Activated T-helper 17 cell treated with anti-CD3 and anti-CD28 coated beads, Interleukin-2, amount 50 U/mL, for 72 hours (primary cell): ENCODE measurements at regions not wholly inside any gene's neighbourhood (a gene's known extent, or its start where the extent isn't known, plus 50 kb on each side); places are given as distances from the start of the nearest gene placed in this dataset.

Experiments used
- ATAC-seq: fragments of 150-1000 bp; cut with Tn5 transposase; replicated peaks from 2 replicates; pipeline ENCODE4 v1.10.0; 2021; ENCODE audit warnings: mild to moderate bottlenecking, moderate library complexity
- H3K27ac Mint-ChIP-seq: one replicate; pipeline ENCODE4 v1.8.0; 2022; ENCODE audit warnings: mixed read lengths
- H3K27me3 Mint-ChIP-seq: one replicate; pipeline ENCODE4 v1.8.0; 2022; ENCODE audit warnings: mixed read lengths
- H3K36me3 Mint-ChIP-seq: one replicate; pipeline ENCODE4 v1.8.0; 2022; ENCODE audit warnings: low read depth, mild to moderate bottlenecking, mixed read lengths
- H3K4me1 Mint-ChIP-seq: one replicate; pipeline ENCODE4 v1.8.0; 2022; ENCODE audit warnings: mixed read lengths
- H3K4me3 Mint-ChIP-seq: one replicate; pipeline ENCODE4 v1.8.0; 2022; ENCODE audit warnings: mild to moderate bottlenecking, mixed read lengths
- H3K9me3 Mint-ChIP-seq: one replicate; pipeline ENCODE4 v1.8.0; 2022; ENCODE audit warnings: mixed read lengths

DNA sequence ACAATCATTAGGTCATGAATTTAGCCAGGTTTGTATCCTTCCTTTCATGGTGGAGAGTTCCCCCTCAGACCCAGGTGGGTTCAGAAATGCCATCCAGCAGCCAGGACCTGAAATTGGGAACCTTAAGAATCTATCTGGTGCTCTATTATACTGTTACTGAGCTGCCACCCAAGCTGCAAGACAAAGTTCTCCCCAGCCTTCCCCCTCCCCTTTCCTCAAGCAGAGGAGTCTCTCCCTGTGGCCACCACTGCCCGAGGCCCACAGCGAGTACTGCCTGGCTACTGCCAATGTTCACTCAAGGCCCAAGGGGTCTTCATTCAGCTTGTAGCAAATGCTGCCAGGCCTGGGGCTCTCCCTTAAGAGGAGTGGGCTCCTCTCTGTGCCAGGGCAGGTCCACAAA lies 133.8 kb downstream of the TMEM38B start:
- Mint-ChIP-seq H3K27me3 (no peaks in the 10 kb centered on the region), H3K4me1 (no peaks in the 10 kb centered on the region), H3K9me3 (no peaks in the 10 kb centered on the region), H3K4me3 (no peak overlapping the region), H3K27ac (no peak overlapping the region), H3K36me3 (no peaks in the 10 kb centered on the region)
- no peak for ATAC-seq

DNA sequence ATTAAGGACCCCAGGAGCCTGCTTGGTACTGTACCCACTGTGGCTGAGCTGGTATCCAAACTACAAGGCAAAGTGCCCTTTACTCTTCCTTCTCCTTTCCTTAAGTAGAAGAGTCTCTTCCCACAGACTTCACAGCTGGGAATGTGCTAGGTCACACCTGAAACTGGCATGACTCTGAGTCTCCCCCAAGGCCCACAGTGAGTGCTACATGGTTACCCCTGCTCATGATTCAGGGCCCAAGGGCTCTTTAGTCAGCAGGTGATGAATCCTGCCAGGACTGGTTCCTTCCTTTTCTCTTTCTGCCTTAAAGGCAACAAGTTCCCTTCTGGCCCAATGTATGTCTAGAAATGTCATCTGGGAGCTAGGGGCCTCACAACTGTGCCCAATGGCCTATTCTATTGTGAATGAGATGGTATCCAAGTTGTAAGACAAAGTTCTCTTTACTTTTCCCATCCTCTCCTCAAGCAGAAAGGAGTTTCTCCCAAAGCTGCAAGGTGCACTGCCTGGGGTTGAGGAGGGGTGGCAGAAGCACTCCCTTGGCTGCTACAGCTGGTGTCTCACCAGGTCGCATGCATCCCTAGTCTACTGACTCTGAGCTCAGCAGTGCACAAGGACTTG lies 134.4 kb downstream of the TMEM38B start:
- H3K27ac Mint-ChIP-seq, result no peak overlapping the region
- no peaks in the 10 kb centered on the region for H3K36me3 Mint-ChIP-seq
- no peak for ATAC-seq

DNA sequence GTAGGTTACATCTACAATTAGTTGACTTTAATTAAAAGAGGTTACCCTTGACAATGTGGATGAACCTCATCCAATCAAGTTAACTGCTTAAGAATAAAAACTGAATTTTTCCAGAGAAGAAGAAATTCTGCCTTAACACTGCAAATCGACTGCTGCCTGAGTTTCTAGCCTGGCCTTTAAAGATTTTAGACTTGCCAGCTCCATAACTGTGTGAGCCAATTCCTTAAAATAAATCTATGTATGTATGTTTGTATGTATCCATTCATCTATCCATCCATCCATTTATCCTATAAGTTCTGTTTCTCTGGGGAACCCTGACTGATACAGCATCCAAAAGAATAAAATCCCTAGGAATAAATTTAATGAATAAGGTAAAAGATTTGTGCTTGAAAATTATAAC lies 136.1 kb downstream of the TMEM38B start:
- Mint-ChIP-seq H3K9me3 (no peaks in the 10 kb centered on the region), H3K4me1 (no peaks in the 10 kb centered on the region), H3K27ac (no peak overlapping the region), H3K4me3 (no peak overlapping the region), H3K36me3 (no peaks in the 10 kb centered on the region), H3K27me3 (peaks cover 3% of the 10 kb centered on the region)
- no peak for ATAC-seq

More for the DNA sequence above, 134.4 kb downstream of the TMEM38B start:
- Mint-ChIP-seq H3K27me3 (no peaks in the 10 kb centered on the region), H3K4me1 (no peaks in the 10 kb centered on the region), H3K9me3 (no peaks in the 10 kb centered on the region), H3K4me3 (no peak overlapping the region)

DNA sequence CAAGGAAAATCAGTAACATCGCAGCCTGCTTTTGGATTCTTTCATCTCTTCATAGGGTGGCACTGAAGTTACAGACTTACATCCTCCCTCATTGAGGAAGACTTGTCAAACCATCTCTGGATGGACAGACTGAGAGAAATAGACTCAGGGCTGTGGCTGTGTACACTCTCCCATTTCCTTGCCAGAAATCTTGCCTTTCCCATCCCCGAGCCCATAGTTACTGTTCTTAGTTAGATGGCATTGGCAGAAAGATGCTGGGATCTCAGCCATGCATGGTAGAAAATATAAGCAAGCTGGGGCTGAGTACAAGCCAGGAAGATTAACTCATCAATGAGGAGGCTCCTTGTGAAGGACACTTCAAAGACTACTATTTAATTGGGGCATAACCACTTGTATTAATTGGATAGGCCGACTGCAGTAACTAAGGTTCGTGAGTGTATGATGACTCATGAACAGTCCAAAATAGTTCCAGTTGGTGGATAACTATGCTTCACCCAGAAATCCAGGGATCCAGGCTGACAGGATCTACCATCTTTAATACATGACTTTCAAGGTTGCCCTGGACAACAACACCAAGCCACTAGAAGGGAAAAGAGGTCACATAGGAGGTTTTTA lies 137.9 kb downstream of the TMEM38B start:
- Mint-ChIP-seq H3K27me3 (peaks cover 3% of the 10 kb centered on the region), H3K36me3 (no peaks in the 10 kb centered on the region), H3K4me1 (no peaks in the 10 kb centered on the region), H3K27ac (no peak overlapping the region), H3K4me3 (no peak overlapping the region), H3K9me3 (no peaks in the 10 kb centered on the region)
- no peak for ATAC-seq

DNA sequence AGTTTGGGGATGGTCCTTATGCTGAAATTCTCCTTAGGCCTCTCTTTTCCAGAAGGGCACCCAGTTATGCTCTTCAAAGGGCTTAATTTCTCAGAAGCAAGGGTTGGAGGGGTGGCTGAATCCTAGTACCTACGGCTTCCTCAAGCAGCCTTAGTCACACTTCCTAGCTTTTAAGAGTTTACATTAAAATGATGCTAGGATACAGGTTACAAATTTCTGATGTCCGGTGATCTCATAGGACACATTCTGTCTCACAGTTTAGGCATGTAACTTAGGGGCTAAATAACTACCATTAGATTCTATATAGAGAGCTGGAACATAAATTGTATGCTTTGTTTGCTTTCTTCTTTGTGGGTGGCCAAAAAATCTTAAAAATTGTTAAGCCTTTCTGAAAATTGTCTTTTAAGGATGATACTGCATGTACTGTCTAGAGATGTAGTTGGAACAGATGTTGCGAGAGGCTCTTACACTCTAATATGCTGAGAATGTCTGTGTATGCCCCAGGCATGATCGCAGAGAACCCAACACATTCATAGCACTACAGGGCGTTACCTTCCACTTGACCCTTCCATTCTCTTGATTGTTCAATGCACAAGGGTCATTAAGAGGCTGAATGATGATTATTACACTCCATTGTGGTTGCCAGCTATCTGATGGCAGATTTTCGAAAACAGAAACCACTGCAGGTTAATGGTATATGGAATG lies 139.1 kb downstream of the TMEM38B start:
- no peak overlapping the region for H3K27ac Mint-ChIP-seq
- peaks cover 3% of the 10 kb centered on the region for H3K27me3 Mint-ChIP-seq
- H3K4me3 Mint-ChIP-seq, result no peak overlapping the region
- no peaks in the 10 kb centered on the region for H3K9me3 Mint-ChIP-seq
- no peaks in the 10 kb centered on the region for H3K36me3 Mint-ChIP-seq
- no peaks in the 10 kb centered on the region for H3K4me1 Mint-ChIP-seq
- no peak for ATAC-seq

DNA sequence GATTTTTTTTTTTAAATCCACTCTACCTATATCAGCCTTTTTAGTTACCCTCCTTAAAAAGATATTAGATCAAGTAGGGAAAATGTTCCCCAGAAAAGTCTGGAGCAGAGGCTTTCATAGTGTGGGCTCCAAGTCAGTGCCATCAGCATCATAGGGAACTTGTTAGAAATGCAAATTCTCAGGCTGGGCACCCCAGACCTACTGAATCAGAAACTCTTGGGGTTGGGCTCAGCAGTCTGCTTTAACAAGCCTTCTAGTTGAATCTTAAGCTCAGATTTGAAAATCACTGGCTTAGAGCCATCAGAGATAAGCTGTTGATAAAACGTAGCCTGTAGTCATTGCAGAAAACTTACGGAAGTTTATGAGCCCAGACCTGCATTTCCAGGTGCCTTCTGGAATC lies 140.1 kb downstream of the TMEM38B start:
- peaks cover 3% of the 10 kb centered on the region for H3K27me3 Mint-ChIP-seq

DNA sequence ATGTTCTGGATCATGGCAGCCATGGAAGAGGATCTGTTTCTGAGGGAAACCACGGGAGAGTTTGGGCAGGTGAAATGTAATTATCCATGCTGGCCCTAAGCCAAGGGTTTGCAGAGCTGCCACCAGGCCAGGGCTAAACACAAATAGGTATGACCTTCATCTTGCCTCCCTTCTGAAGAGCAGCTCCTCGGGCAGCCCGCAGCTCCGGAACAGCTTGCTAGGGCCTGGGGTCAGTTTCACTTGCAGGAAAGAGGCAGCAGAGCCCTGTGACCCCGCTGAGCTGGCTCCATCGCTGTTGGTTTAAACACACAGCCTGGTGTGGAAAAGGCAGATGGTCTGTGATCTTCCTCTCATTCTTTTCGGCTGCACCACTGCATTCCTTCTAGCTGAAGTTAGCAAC lies 141.4 kb downstream of the TMEM38B start:
- Mint-ChIP-seq H3K4me1 (no peaks in the 10 kb centered on the region), H3K27ac (no peak overlapping the region), H3K27me3 (peaks cover 3% of the 10 kb centered on the region), H3K4me3 (no peak overlapping the region), H3K9me3 (no peaks in the 10 kb centered on the region), H3K36me3 (no peaks in the 10 kb centered on the region)
- ATAC-seq, result no peak

More for the DNA sequence above, 140.1 kb downstream of the TMEM38B start:
- Mint-ChIP-seq H3K4me1 (no peaks in the 10 kb centered on the region), H3K27ac (no peak overlapping the region), H3K9me3 (no peaks in the 10 kb centered on the region), H3K4me3 (no peak overlapping the region), H3K36me3 (no peaks in the 10 kb centered on the region)
- ATAC-seq, result no peak

DNA sequence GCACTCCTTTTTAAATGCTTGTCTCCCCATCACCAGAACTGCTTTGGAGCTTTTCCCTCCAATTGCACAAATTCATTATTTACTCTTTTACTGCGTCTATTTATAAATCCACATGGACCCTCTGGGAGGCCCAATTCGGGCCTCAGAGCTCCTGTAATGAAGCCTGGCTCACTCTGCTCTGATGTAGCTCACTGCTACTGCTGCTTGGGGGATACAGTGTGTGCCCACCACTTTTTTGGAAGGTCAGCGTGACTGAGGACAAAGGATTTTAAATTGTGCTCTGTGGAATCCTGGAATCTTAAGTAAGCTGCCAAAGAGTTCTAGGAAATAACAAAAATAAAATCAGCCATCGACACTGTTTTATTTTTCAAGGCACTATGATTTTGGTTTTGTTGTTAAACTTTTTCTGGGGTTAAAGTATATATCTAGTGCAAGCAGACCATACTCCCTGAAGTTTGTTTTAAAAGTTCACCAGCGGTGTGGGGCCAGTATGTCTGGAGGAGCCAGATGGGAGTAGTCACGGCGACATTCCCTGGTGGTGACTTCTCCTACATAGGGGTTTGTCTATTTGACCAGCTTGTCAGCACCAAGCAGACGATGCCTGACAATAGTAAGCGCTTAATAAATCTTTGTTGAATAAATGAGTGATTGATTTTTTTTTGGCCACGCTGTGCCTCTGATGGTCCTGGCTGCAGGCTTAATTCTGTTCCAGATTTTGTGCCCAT lies 142.8 kb downstream of the TMEM38B start:
- H3K27ac Mint-ChIP-seq, result no peak overlapping the region
- H3K9me3 Mint-ChIP-seq, result no peaks in the 10 kb centered on the region
- no peaks in the 10 kb centered on the region for H3K4me1 Mint-ChIP-seq
- no peak for ATAC-seq
- H3K36me3 Mint-ChIP-seq, result no peaks in the 10 kb centered on the region
- H3K4me3 Mint-ChIP-seq, result no peak overlapping the region
- H3K27me3 Mint-ChIP-seq, result peaks cover 3% of the 10 kb centered on the region

DNA sequence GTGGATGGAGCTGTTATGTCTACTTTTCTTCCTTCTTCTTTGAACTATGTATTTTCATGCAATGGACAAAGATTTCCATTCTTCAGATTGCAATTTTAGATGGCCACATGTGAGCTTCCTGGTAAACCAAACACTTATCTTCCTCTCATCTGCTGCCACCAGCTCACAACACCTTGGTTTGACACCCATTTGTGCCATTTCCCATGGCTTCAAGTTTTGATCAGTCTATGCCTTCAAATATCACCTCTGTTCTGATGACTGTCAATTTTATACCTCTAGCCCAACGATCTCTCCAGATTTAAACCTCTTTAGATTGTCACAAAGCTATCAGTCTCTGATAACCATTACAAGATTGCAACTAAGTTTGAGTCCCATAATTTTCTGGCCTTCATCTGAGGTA lies 147.2 kb downstream of the TMEM38B start:
- Mint-ChIP-seq H3K27ac (no peak overlapping the region), H3K36me3 (no peaks in the 10 kb centered on the region), H3K27me3 (no peaks in the 10 kb centered on the region), H3K4me1 (no peaks in the 10 kb centered on the region), H3K4me3 (no peak overlapping the region), H3K9me3 (no peaks in the 10 kb centered on the region)
- ATAC-seq, result no peak

DNA sequence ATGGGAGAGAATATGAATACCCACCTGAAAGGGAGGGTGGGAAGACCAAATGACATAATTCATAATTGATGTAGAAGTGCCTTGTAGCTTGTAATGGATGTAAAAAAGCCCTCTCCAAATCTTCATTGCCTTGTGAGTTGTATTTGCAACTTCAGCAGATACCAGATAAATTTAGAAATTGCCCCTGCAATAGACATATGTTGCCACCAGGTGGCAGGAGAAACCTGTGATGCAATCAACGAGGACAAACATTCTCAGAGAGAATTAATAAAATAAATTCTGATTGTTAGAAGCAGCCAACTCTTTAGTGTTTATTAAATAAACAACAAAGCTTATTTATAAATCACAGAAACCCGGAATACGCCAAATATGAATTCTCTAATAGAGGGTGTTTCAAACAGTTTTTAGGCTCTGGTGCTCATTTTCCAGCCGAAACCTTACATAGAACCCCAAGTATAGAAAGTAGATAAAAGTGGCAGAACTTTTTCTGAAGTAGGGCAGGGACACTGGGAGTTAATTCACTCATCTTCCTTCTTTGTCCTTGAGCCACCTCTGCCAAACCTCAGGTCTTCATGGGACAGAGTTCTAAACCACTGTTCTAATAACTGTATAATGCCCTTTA lies 147.8 kb downstream of the TMEM38B start:
- no peaks in the 10 kb centered on the region for H3K36me3 Mint-ChIP-seq
- H3K4me3 Mint-ChIP-seq, result no peak overlapping the region
- no peaks in the 10 kb centered on the region for H3K27me3 Mint-ChIP-seq
- H3K4me1 Mint-ChIP-seq, result no peaks in the 10 kb centered on the region
- no peak overlapping the region for H3K27ac Mint-ChIP-seq
- no peak for ATAC-seq
- H3K9me3 Mint-ChIP-seq, result no peaks in the 10 kb centered on the region

DNA sequence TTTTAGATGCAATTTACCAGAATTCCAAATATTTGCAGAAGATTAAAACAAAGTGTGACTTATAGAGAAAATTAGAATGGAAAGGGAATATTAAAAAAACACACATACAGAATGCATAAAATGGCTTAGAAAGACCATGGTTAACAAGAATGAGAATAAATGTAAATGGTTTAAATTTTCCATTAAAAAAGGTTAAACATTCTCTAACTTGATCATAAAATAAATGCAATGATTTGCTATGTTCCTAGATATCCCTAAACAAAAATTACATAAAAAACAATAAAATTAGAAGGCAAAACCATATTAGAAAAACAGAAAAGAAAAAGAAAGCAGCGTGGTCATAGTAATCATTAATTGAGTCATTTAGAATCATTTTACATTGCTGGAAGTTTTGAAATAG lies 152.5 kb downstream of the TMEM38B start:
- H3K9me3 Mint-ChIP-seq, result no peaks in the 10 kb centered on the region
- H3K36me3 Mint-ChIP-seq, result no peaks in the 10 kb centered on the region
- no peaks in the 10 kb centered on the region for H3K4me1 Mint-ChIP-seq
- H3K4me3 Mint-ChIP-seq, result no peak overlapping the region
- H3K27ac Mint-ChIP-seq, result no peak overlapping the region
- ATAC-seq, result no peak
- no peaks in the 10 kb centered on the region for H3K27me3 Mint-ChIP-seq

DNA sequence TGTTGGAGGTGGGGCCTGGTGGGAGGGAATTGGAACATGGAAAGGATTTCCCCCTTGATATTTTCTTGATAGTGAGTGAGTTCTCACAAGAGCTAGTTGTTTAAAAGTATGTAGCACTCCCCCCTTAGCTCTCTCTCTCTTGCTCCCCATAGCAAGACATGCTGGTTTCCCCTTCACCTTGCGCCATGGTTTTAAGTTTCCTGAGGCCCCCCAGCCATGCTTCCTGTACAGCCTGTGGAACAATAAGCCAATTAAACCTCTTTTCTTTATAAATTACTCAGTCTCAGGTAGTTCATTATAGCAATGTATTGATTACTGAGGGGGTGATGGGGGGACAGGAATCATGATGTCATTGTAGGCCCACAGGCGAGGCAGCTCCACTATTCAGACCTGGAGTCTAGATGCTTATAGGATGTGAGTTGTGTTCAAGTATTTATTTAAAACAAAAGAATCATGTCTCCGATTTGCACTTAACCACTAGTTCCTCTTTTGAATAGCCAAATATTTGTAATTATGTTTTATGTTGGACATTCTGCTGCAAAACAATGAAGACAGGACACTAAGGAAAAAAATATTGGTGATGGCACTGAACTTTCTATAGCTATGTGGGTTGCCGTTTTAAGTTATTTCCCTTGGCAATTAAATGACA lies 156.6 kb downstream of the TMEM38B start:
- no peak for ATAC-seq
- H3K4me1 Mint-ChIP-seq, result no peaks in the 10 kb centered on the region
- no peaks in the 10 kb centered on the region for H3K36me3 Mint-ChIP-seq

DNA sequence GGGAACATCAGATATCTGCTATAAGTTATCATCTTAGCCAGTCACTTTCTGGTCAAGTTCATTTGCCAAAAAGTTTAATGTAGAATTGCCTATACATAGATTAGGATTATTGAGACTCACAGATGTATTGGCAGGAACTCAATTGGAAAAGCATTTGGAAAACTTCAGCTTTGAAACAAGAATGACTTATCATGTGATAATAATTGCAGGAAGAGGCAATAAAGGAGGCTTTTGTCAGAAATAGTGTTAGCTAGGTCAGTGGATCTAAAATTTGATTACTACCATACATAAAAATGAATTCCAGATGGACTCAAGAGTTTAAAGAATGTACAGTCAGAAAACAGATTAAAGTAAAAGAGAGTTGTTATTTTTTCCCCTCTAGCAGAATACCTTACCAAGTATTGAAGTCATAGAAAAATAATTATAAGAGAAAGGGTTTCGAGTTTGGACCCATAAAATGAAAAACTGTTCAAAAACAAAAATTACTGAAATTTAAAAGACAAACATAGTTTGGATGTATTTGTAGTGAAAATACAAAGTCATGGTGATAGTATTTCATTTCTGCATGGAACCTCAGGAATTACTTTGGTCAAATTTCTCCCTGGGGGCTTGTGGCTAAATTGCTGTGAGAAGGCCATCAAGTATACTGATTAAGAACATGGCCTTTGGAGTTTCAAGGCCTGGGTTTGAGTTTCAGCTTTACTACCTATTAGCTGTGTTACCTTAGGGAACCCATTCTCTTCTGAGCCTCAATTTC lies 159.9 kb downstream of the TMEM38B start:
- Mint-ChIP-seq H3K4me3 (no peak overlapping the region), H3K27ac (no peak overlapping the region), H3K4me1 (peaks cover 8% of the 10 kb centered on the region), H3K36me3 (no peaks in the 10 kb centered on the region), H3K27me3 (no peaks in the 10 kb centered on the region), H3K9me3 (peaks cover 6% of the 10 kb centered on the region)
- ATAC-seq, result no peak

More for the DNA sequence above, 156.6 kb downstream of the TMEM38B start:
- Mint-ChIP-seq H3K4me3 (no peak overlapping the region), H3K9me3 (no peaks in the 10 kb centered on the region), H3K27me3 (no peaks in the 10 kb centered on the region), H3K27ac (no peak overlapping the region)
